ENCODE measurements at regions not wholly inside any gene's neighbourhood (a gene's known extent, or its start where the extent isn't known, plus 50 kb on each side); places are given as distances from the start of the nearest gene placed in this dataset.

- Histone ChIP-seq H3K36me3 (ENCODE audit: insufficient read depth, low read length) (no peaks in the 10 kb centered on the region), H3K9me3 (ENCODE audit: low read length) (no peaks in the 10 kb centered on the region)
Measured at GRCh38 chr21:34019402-34019801, 54.0 kb upstream of the MRPS6 start.

GRCh38 chr21:34018910-34019309 is 54.5 kb upstream of the MRPS6 start:
- no peak overlapping the region for H3K4me2 ChIP-seq (ENCODE audit: low read length)
- no peaks in the 10 kb centered on the region for H3K79me2 ChIP-seq (replicated peaks; ENCODE audit: insufficient read depth, low read length)
- no peaks in the 10 kb centered on the region for H4K20me1 ChIP-seq (ENCODE audit: insufficient read depth)
- no peaks in the 10 kb centered on the region for H3K9me2 ChIP-seq (ENCODE audit: insufficient read depth, low read length)
- H3K27ac ChIP-seq (ENCODE audit: low read length) = no peak overlapping the region
- H3F3A ChIP-seq (ENCODE audit: insufficient read depth, low read length, poor library complexity, severe bottlenecking) = no peaks in the 10 kb centered on the region
- no peaks in the 10 kb centered on the region for H3K9me3 ChIP-seq (ENCODE audit: low read length)
- no peak overlapping the region for H3K4me3 ChIP-seq (ENCODE audit: low read length)
- no peak overlapping the region for H2AFZ ChIP-seq (ENCODE audit: low read depth, low read length)
- no peaks in the 10 kb centered on the region for H3K27me3 ChIP-seq (ENCODE audit: insufficient read depth, low read depth, low read length)
- H3K36me3 ChIP-seq (ENCODE audit: insufficient read depth, low read length) = no peaks in the 10 kb centered on the region
- TF ChIP-seq TAF1 (IDR thresholded peaks at IDR 0.05; ENCODE audit: low read depth) (no peak), SMC3 (conservative IDR thresholded peaks at IDR 0.05; ENCODE audit: poor library complexity) (no peak), REST (IDR thresholded peaks at IDR 0.05; ENCODE audit: borderline replicate concordance) (no peak), EZH2 (IDR thresholded peaks at IDR 0.05; ENCODE audit: borderline replicate concordance, insufficient read depth, low read length, poor library complexity, severe bottlenecking) (no peak), POLR2AphosphoS5 (IDR thresholded peaks at IDR 0.05) (no peak), CTCF (IDR thresholded peaks at IDR 0.05; ENCODE audit: poor library complexity, severe bottlenecking) (no peak), MXI1 (conservative IDR thresholded peaks at IDR 0.05; ENCODE audit: poor library complexity, severe bottlenecking) (no peak)
- H3K9ac ChIP-seq (ENCODE audit: low read length) = no peak overlapping the region

More at GRCh38 chr21:34019402-34019801, 54.0 kb upstream of the MRPS6 start:
- no peaks in the 10 kb centered on the region for H3K27me3 ChIP-seq (ENCODE audit: insufficient read depth, low read depth, low read length)
- no peak overlapping the region for H3K4me3 ChIP-seq (ENCODE audit: low read length)
- H3K4me2 ChIP-seq (ENCODE audit: low read length) = no peak overlapping the region
- no peak overlapping the region for H3K9ac ChIP-seq (ENCODE audit: low read length)
- H4K20me1 ChIP-seq (ENCODE audit: insufficient read depth) = no peaks in the 10 kb centered on the region
- no peak overlapping the region for H3K27ac ChIP-seq (ENCODE audit: low read length)
- no peak for TF ChIP-seq RAD21 (conservative IDR thresholded peaks at IDR 0.05)
- TF ChIP-seq SMC3 (conservative IDR thresholded peaks at IDR 0.05; ENCODE audit: poor library complexity) = no peak
- no peak for TF ChIP-seq EZH2 (IDR thresholded peaks at IDR 0.05; ENCODE audit: borderline replicate concordance, insufficient read depth, low read length, poor library complexity, severe bottlenecking)
- no peak for TF ChIP-seq EP300 (conservative IDR thresholded peaks at IDR 0.05; ENCODE audit: poor library complexity, severe bottlenecking)
- TF ChIP-seq MXI1 (conservative IDR thresholded peaks at IDR 0.05; ENCODE audit: poor library complexity, severe bottlenecking) = no peak
- TF ChIP-seq CTCF (IDR thresholded peaks at IDR 0.05; ENCODE audit: poor library complexity, severe bottlenecking) = no peak
- no peak for TF ChIP-seq TAF1 (IDR thresholded peaks at IDR 0.05; ENCODE audit: low read depth)
- no peak for TF ChIP-seq REST (IDR thresholded peaks at IDR 0.05; ENCODE audit: borderline replicate concordance)
- no peak for TF ChIP-seq POLR2AphosphoS5 (IDR thresholded peaks at IDR 0.05)
- H3K79me2 ChIP-seq (replicated peaks; ENCODE audit: insufficient read depth, low read length) = no peaks in the 10 kb centered on the region
- H3F3A ChIP-seq (ENCODE audit: insufficient read depth, low read length, poor library complexity, severe bottlenecking) = no peaks in the 10 kb centered on the region
- H3K9me2 ChIP-seq (ENCODE audit: insufficient read depth, low read length) = no peaks in the 10 kb centered on the region
- no peak overlapping the region for H2AFZ ChIP-seq (ENCODE audit: low read depth, low read length)
